ENCODE measurements at regions not wholly inside any gene's neighbourhood (a gene's known extent, or its start where the extent isn't known, plus 50 kb on each side); places are given as distances from the start of the nearest gene placed in this dataset.
"Not testable (repeated sequence)": the region's sequence is repeated elsewhere in the genome, so short reads cannot be mapped to it uniquely, and the experiment has no call there.

GRCh38 chr15:45863881-45864580 lies 229.2 kb downstream of the SQOR start:
- Histone ChIP-seq H3K27me3 (ENCODE audit: control insufficient read depth, insufficient read depth, low read length) (no peaks in the 10 kb centered on the region), H3K4me1 (ENCODE audit: control insufficient read depth, insufficient read depth, low read length) (peaks cover 5% of the 10 kb centered on the region), H3K27ac (ENCODE audit: low read length) (no peak overlapping the region), H3K36me3 (ENCODE audit: control insufficient read depth, insufficient read depth, low read length) (no peaks in the 10 kb centered on the region), H3K9me3 (replicated peaks; ENCODE audit: control insufficient read depth, low read depth, low read length) (no peaks in the 10 kb centered on the region), H3K4me3 (ENCODE audit: low read length) (no peak overlapping the region)
- WGBS (ENCODE audit: insufficient coverage) = 50% methylated on average over 1 of the region's 2 CpGs
- DNase-seq = no peak

GRCh38 chr15:45866616-45867015 lies 231.8 kb downstream of the SQOR start:
- DNase-seq = peak; percentile 23
- no peaks in the 10 kb centered on the region for H3K9me3 ChIP-seq (replicated peaks; ENCODE audit: control insufficient read depth, low read depth, low read length)
- H3K27me3 ChIP-seq (ENCODE audit: control insufficient read depth, insufficient read depth, low read length) = no peaks in the 10 kb centered on the region
- 40% methylated on average over 1 of the region's 3 CpGs for WGBS (ENCODE audit: insufficient coverage)
- no peak overlapping the region for H3K27ac ChIP-seq (ENCODE audit: low read length)
- H3K36me3 ChIP-seq (ENCODE audit: control insufficient read depth, insufficient read depth, low read length) = no peaks in the 10 kb centered on the region
- H3K4me3 ChIP-seq (ENCODE audit: low read length) = no peak overlapping the region
- H3K4me1 ChIP-seq (ENCODE audit: control insufficient read depth, insufficient read depth, low read length) = peaks cover 5% of the 10 kb centered on the region

GRCh38 chr15:45867281-45867680 lies 232.5 kb downstream of the SQOR start:
- no peaks in the 10 kb centered on the region for H3K9me3 ChIP-seq (replicated peaks; ENCODE audit: control insufficient read depth, low read depth, low read length)
- no peaks in the 10 kb centered on the region for H3K36me3 ChIP-seq (ENCODE audit: control insufficient read depth, insufficient read depth, low read length)
- peaks cover 5% of the 10 kb centered on the region for H3K4me1 ChIP-seq (ENCODE audit: control insufficient read depth, insufficient read depth, low read length)
- H3K4me3 ChIP-seq (ENCODE audit: low read length) = no peak overlapping the region
- no peak overlapping the region for H3K27ac ChIP-seq (ENCODE audit: low read length)
- no peak for DNase-seq
- no peaks in the 10 kb centered on the region for H3K27me3 ChIP-seq (ENCODE audit: control insufficient read depth, insufficient read depth, low read length)

- H3K9me3 ChIP-seq (replicated peaks; ENCODE audit: control insufficient read depth, low read depth, low read length) = no peaks in the 10 kb centered on the region
- no CpG with 5 or more reads among the region's 2 CpGs for WGBS (ENCODE audit: insufficient coverage)
- DNase-seq = no peak
Observed at GRCh38 chr15:45868109-45868691, 233.4 kb downstream of the SQOR start.

GRCh38 chr15:45869034-45869668 lies 234.3 kb downstream of the SQOR start:
- Histone ChIP-seq H3K27ac (ENCODE audit: low read length) (no peak overlapping the region), H3K27me3 (ENCODE audit: control insufficient read depth, insufficient read depth, low read length) (no peaks in the 10 kb centered on the region), H3K36me3 (ENCODE audit: control insufficient read depth, insufficient read depth, low read length) (no peaks in the 10 kb centered on the region), H3K4me1 (ENCODE audit: control insufficient read depth, insufficient read depth, low read length) (peaks cover 5% of the 10 kb centered on the region), H3K9me3 (replicated peaks; ENCODE audit: control insufficient read depth, low read depth, low read length) (no peaks in the 10 kb centered on the region), H3K4me3 (ENCODE audit: low read length) (no peak overlapping the region)
- 81% methylated on average over 4 of the region's 5 CpGs for WGBS (ENCODE audit: insufficient coverage)
- DNase-seq = no peak

More at GRCh38 chr15:45868109-45868691, 233.4 kb downstream of the SQOR start:
- H3K27me3 ChIP-seq (ENCODE audit: control insufficient read depth, insufficient read depth, low read length) = no peaks in the 10 kb centered on the region
- no peaks in the 10 kb centered on the region for H3K36me3 ChIP-seq (ENCODE audit: control insufficient read depth, insufficient read depth, low read length)
- no peak overlapping the region for H3K27ac ChIP-seq (ENCODE audit: low read length)
- peaks cover 5% of the 10 kb centered on the region for H3K4me1 ChIP-seq (ENCODE audit: control insufficient read depth, insufficient read depth, low read length)
- H3K4me3 ChIP-seq (ENCODE audit: low read length) = no peak overlapping the region

- Histone ChIP-seq H3K4me3 (ENCODE audit: low read length) (no peak overlapping the region), H3K4me1 (ENCODE audit: control insufficient read depth, insufficient read depth, low read length) (peaks cover 3% of the 10 kb centered on the region), H3K9me3 (replicated peaks; ENCODE audit: control insufficient read depth, low read depth, low read length) (no peaks in the 10 kb centered on the region), H3K27ac (ENCODE audit: low read length) (no peak overlapping the region), H3K36me3 (ENCODE audit: control insufficient read depth, insufficient read depth, low read length) (no peaks in the 10 kb centered on the region), H3K27me3 (ENCODE audit: control insufficient read depth, insufficient read depth, low read length) (no peaks in the 10 kb centered on the region)
- no peak for DNase-seq
- 69% methylated on average over 2 of the region's 3 CpGs for WGBS (ENCODE audit: insufficient coverage)
Observed at GRCh38 chr15:45871121-45871855, 236.5 kb downstream of the SQOR start.

- no peak overlapping the region for H3K27ac ChIP-seq (ENCODE audit: low read length)
- 58% methylated on average over 3 of the region's 3 CpGs for WGBS (ENCODE audit: insufficient coverage)
- peak; percentile 16 for DNase-seq
Observed at GRCh38 chr15:45873781-45874180, 239.0 kb downstream of the SQOR start.

GRCh38 chr15:45874566-45874965 lies 239.7 kb downstream of the SQOR start:
- H3K27ac ChIP-seq (ENCODE audit: low read length); H3K4me1 ChIP-seq (ENCODE audit: control insufficient read depth, insufficient read depth, low read length); H3K4me3 ChIP-seq (ENCODE audit: low read length); DNase-seq; H3K9me3 ChIP-seq (replicated peaks; ENCODE audit: control insufficient read depth, low read depth, low read length); H3K27me3 ChIP-seq (ENCODE audit: control insufficient read depth, insufficient read depth, low read length); H3K36me3 ChIP-seq (ENCODE audit: control insufficient read depth, insufficient read depth, low read length): not testable (repeated sequence)
- WGBS (ENCODE audit: insufficient coverage) = no CpG with 5 or more reads among the region's 2 CpGs

More at GRCh38 chr15:45873781-45874180, 239.0 kb downstream of the SQOR start:
- Histone ChIP-seq H3K36me3 (ENCODE audit: control insufficient read depth, insufficient read depth, low read length) (no peaks in the 10 kb centered on the region), H3K4me3 (ENCODE audit: low read length) (no peak overlapping the region), H3K9me3 (replicated peaks; ENCODE audit: control insufficient read depth, low read depth, low read length) (no peaks in the 10 kb centered on the region), H3K4me1 (ENCODE audit: control insufficient read depth, insufficient read depth, low read length) (no peaks in the 10 kb centered on the region), H3K27me3 (ENCODE audit: control insufficient read depth, insufficient read depth, low read length) (no peaks in the 10 kb centered on the region)

GRCh38 chr15:45884289-45884688 lies 249.5 kb downstream of the SQOR start:
- Histone ChIP-seq H3K27me3 (ENCODE audit: control insufficient read depth, insufficient read depth, low read length) (no peaks in the 10 kb centered on the region), H3K4me1 (ENCODE audit: control insufficient read depth, insufficient read depth, low read length) (no peaks in the 10 kb centered on the region), H3K27ac (ENCODE audit: low read length) (no peak overlapping the region), H3K36me3 (ENCODE audit: control insufficient read depth, insufficient read depth, low read length) (no peaks in the 10 kb centered on the region), H3K4me3 (ENCODE audit: low read length) (no peak overlapping the region), H3K9me3 (replicated peaks; ENCODE audit: control insufficient read depth, low read depth, low read length) (no peaks in the 10 kb centered on the region)
- WGBS (ENCODE audit: insufficient coverage) = no CpG with 5 or more reads among the region's 2 CpGs
- DNase-seq = no peak

Data from muscle of leg (tissue), 3 donors.